ENCODE measurements at regions not wholly inside any gene's neighbourhood (a gene's known extent, or its start where the extent isn't known, plus 50 kb on each side); places are given as distances from the start of the nearest gene placed in this dataset.
"Not testable (repeated sequence)": the region's sequence is repeated elsewhere in the genome, so short reads cannot be mapped to it uniquely, and the experiment has no call there.

DNA sequence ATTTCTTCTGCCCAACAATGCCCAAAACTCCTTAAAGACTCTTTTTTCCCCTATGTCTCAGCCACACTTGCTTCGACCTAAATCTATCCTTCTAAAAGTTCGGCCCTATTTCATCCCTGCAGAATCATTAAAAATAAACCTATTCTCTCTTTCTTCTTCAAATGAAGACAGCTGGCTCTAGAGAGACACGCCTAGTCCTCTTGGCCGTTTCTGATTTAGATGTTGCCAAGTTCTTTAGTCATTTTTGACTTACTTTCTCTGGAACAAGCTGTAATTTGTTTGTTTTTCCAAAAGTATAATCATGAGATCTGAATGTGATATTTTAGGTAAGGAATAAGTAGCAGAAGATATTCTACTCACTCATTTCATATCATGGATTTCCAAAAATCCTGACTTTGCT lies 211.6 kb downstream of the CENPC start:
- no peak for DNase-seq (ENCODE audit: extremely low read depth, low read depth)

DNA sequence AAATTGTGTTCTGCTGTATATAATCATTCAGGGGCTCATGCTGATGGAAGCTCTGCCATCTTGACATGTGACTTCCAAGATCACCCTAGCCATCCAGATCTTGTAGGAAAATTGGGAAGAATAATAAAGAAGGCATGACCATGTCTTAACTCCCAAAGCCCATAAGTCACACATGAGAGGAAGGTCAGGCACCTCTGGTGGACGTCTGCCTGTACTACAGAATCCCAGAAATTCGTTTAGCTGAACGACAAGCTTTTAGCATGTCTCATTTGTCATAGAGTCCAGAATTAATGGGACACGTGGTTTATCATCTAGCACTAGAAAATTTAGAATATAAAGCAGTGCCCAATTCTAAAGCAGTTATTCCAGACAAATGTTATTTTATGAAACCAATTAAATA lies 212.7 kb downstream of the CENPC start:
- peak; percentile 4 for DNase-seq (ENCODE audit: extremely low read depth, low read depth)

GRCh38 chr4:67328393-67328792 lies 216.9 kb downstream of the CENPC start:
- DNase-seq (ENCODE audit: extremely low read depth, low read depth) = no peak

GRCh38 chr4:67328018-67328278 lies 217.4 kb downstream of the CENPC start:
- no peak for DNase-seq (ENCODE audit: extremely low read depth, low read depth)

DNA sequence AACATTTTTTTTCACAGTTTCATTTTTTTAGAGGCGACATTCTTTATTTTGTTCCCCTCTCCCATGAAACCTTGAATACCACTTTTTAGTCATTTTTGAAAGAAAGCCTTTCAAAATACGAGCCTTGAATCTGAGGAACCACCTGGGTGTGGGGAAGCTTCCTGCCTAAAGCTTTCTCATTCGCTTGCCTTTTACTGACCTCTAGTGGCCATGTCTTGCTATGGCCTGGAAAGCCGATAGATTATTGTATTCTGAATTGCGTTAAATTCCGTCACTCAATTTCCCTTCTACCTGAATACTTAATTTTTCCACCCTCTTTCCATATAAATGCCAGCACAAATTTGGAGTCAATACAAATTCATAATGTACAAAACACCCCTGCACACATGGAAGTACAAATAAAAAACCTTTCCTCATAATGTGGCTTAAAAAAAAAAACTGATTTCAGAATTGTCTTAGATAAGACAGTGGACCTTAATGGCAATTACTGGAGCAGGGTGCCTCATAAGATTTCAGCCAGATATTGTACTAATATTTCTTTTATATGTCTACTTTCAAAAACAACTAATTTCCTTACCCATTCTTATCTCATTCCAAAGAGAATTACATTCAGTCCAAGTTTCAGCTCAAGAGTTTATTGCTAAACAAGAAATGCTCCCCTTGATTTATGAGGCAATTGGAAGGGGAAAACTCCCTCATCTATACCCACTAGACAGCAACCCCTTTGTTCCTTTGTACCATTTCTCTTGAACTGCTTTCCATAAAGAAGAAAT lies 217.9 kb downstream of the CENPC start:
- peak; percentile 60 for DNase-seq (ENCODE audit: extremely low read depth, low read depth)

- DNase-seq (ENCODE audit: extremely low read depth, low read depth) = no peak
Observed at GRCh38 chr4:67325791-67326190, 219.5 kb downstream of the CENPC start.

DNA sequence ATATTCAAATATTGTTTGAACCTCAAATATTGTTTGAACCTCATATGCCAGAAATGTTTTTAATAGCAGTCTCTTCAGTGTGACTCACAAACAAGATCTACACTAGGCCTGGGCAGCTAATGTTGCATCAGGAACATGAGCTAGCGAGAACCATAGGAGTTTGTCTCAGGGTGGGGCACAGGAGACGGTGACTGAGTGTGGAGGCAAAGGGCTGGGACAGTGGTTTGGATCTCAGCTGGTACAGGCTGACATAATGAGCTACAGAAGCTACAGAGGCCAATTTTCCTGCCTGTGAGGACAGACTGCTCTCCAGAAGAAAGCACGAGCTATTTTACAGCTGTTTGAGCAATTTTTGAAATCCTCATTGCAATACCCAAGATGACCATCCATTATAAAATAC lies 224.7 kb downstream of the CENPC start:
- DNase-seq (ENCODE audit: extremely low read depth, low read depth) = no peak

- not testable (repeated sequence) for DNase-seq (ENCODE audit: extremely low read depth, low read depth)
Observed at GRCh38 chr4:67319607-67320006, 225.7 kb downstream of the CENPC start.

- DNase-seq (ENCODE audit: extremely low read depth, low read depth) = not testable (repeated sequence)
Observed at GRCh38 chr4:67300497-67301185, 244.7 kb downstream of the CENPC start.

GRCh38 chr4:67292636-67293035 lies 252.7 kb downstream of the CENPC start:
- DNase-seq (ENCODE audit: extremely low read depth, low read depth) = no peak

DNA sequence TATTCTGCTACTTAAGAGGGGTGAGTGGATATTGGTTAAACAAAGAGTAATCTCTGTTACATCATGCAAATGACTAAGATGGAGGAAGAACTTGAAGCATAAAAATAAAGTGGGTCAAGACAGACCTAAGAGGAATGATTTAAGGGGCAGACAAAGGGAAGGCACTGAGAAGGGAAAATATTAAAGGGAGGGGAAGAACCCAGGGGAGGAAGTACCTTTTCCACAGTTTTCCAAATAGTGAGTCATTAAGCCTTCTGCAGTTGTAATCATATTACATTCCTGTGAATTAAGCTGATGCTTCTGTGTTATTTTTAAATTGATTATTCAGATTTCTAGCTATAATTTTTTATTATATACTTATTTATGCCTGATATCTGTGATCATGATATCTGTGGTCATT lies 253.3 kb downstream of the CENPC start:
- no peak for DNase-seq (ENCODE audit: extremely low read depth, low read depth)

DNA sequence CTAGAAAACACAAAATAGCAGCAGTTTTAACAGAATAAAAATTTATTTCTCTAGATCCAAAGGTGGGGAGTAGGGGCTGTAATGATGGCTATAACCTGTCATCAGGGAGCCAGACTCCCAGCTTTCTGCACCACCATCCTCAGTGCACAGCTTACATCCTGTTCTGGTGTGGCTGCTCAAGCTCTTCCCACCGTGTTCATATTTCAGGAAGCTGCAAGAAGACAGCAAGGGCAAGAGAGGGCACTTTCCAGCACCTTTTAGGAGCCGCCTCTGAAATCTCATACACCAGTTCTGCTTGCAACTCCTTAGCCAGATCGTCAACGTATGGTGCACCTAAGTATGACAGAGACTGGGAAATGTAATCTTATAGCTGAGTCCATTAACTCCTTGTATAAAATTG lies 253.7 kb downstream of the CENPC start:
- no peak for DNase-seq (ENCODE audit: extremely low read depth, low read depth)

- peak; percentile 30 for DNase-seq (ENCODE audit: extremely low read depth, low read depth)
Observed at GRCh38 chr4:67288964-67289363, 256.3 kb downstream of the CENPC start.

GRCh38 chr4:67286724-67287123 lies 258.6 kb downstream of the CENPC start:
- DNase-seq (ENCODE audit: extremely low read depth, low read depth) = no peak

DNA sequence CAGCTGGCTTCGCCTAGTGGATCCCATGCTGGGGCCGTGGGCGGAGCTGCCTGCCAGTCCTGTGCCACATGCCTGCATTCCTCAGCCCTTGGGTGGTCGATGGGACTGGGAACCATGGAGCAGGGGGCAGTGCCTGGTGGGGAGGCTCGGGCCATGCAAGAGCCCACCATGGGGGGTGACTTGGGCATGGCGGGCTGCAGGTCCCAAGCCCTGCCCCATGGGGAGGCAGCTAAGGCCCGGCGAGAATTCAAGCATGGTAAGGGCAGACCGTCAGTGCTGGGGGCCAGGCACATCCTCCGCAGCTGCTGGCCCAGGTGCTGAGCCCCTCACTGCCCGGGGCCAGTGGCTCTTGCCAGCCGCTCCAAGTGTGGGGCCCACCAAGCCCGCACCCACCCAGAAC lies 262.6 kb downstream of the CENPC start:
- no peak for DNase-seq (ENCODE audit: extremely low read depth, low read depth)

- no peak for DNase-seq (ENCODE audit: extremely low read depth, low read depth)
Observed at GRCh38 chr4:67275179-67275750, 270.0 kb downstream of the CENPC start.

- DNase-seq (ENCODE audit: extremely low read depth, low read depth) = not testable (repeated sequence)
Observed at GRCh38 chr4:67274671-67275070, 270.6 kb downstream of the CENPC start.

DNA sequence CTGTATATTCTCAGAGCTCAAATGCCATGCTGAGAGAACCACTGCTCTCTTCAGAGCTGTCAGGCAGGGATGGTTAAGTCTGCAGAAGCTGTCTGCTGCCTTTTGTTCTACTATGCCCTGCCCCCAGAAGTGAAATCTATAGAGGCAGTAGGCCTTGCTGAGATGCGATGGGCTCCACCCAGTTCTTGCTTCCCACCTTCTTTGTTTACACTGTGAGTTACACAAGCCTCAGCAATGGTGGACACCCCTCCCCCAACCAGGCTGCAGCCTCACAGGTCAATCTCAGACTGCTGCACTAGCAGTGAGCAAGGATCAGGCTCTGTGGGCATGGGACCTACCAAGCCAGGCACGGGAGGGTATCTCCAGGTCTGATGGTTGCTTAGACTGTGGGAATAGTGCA lies 271.6 kb downstream of the CENPC start:
- DNase-seq (ENCODE audit: extremely low read depth, low read depth) = no peak

GRCh38 chr4:67261971-67262370 lies 283.3 kb downstream of the CENPC start:
- DNase-seq (ENCODE audit: extremely low read depth, low read depth) = no peak

GRCh38 chr4:67256388-67257043 lies 288.8 kb downstream of the CENPC start:
- DNase-seq (ENCODE audit: extremely low read depth, low read depth) = no peak

DNA sequence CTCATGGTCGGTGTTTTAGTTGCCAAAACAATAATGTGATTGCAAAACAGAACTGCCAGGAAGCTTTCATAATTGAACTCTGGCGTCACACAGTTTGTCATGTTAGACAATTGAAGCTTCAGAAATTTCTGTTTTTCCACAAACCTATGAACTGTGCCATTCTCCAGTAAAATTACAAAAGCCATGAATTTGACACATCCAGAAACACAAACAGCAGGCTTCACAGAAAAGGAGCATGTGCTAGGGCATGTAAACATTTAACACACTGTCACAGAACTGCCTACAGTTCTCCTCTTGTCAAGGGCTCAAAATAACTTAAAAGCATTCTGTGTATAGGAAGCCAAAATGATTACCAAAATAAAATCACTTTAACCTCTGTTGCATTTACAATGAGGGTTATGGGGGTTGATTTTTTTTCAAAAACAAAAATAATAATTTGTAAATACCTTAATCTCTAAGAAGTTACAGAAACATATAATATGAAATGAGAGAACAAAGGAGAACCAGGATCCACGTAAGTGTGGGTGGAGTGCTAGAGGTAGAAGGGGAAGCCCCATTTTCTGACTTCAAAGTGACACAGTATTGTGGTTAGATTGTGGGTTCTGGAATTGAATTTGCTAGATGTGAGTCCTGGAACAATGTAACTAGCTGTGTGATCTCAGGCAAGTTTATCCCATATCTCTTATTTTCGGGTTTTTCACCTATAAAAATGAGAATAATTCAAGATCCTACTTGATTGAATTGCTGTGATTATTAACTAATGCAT lies 295.0 kb downstream of the CENPC start:
- DNase-seq (ENCODE audit: extremely low read depth, low read depth) = no peak

Data from NCI-H460 (cell line).